ENCODE measurements at regions not wholly inside any gene's neighbourhood (a gene's known extent, or its start where the extent isn't known, plus 50 kb on each side); places are given as distances from the start of the nearest gene placed in this dataset.

DNA sequence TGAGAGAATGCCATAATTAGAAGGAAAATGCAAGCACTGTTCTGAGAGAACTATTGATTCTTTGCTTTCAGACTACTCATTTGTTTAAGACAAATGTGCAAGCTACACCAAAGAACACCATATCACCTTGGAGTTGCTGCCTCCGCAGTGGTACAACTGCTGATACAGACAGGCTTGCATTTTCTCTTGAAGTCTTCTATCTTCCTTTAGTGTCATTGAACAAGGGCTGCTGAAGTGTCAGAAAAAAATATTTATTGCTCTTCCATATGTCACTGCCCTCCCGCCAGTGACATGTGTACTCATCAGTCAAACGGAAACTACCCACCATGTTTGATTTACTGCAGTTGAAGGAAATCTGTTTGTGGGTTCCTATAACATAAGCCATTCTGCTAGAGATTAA is 318.3 kb upstream of the MAGEB18 start (continued):
- no peak for TF ChIP-seq ATF1 (CRISPR knock-in tag; IDR thresholded peaks at IDR 0.05)

- no peaks in the 10 kb centered on the region for H3K9me3 Mint-ChIP-seq
- H3K27me3 Mint-ChIP-seq (ENCODE audit: low read depth): no peaks in the 10 kb centered on the region
- ATAC-seq: no peak
- TF ChIP-seq CTCF (IDR thresholded peaks at IDR 0.05): no peak
- TF ChIP-seq ZNF263 (CRISPR knock-in tag; IDR thresholded peaks at IDR 0.05; ENCODE audit: low read depth): no peak
- TF ChIP-seq CREM (CRISPR knock-in tag; IDR thresholded peaks at IDR 0.05): no peak
- no peak for TF ChIP-seq KAT7 (CRISPR knock-in tag; IDR thresholded peaks at IDR 0.05; ENCODE audit: borderline replicate concordance)
- TF ChIP-seq, protein P1, sequence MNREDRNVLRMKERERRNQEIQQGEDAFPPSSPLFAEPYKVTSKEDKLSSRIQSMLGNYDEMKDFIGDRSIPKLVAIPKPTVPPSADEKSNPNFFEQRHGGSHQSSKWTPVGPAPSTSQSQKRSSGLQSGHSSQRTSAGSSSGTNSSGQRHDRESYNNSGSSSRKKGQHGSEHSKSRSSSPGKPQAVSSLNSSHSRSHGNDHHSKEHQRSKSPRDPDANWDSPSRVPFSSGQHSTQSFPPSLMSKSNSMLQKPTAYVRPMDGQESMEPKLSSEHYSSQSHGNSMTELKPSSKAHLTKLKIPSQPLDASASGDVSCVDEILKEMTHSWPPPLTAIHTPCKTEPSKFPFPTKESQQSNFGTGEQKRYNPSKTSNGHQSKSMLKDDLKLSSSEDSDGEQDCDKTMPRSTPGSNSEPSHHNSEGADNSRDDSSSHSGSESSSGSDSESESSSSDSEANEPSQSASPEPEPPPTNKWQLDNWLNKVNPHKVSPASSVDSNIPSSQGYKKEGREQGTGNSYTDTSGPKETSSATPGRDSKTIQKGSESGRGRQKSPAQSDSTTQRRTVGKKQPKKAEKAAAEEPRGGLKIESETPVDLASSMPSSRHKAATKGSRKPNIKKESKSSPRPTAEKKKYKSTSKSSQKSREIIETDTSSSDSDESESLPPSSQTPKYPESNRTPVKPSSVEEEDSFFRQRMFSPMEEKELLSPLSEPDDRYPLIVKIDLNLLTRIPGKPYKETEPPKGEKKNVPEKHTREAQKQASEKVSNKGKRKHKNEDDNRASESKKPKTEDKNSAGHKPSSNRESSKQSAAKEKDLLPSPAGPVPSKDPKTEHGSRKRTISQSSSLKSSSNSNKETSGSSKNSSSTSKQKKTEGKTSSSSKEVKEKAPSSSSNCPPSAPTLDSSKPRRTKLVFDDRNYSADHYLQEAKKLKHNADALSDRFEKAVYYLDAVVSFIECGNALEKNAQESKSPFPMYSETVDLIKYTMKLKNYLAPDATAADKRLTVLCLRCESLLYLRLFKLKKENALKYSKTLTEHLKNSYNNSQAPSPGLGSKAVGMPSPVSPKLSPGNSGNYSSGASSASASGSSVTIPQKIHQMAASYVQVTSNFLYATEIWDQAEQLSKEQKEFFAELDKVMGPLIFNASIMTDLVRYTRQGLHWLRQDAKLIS (CRISPR knock-in tag; IDR thresholded peaks at IDR 0.05; ENCODE audit: borderline replicate concordance): no peak
- TF ChIP-seq, protein P2, sequence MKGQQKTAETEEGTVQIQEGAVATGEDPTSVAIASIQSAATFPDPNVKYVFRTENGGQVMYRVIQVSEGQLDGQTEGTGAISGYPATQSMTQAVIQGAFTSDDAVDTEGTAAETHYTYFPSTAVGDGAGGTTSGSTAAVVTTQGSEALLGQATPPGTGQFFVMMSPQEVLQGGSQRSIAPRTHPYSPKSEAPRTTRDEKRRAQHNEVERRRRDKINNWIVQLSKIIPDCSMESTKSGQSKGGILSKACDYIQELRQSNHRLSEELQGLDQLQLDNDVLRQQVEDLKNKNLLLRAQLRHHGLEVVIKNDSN (CRISPR knock-in tag; IDR thresholded peaks at IDR 0.05): no peak
- TF ChIP-seq, protein P3, sequence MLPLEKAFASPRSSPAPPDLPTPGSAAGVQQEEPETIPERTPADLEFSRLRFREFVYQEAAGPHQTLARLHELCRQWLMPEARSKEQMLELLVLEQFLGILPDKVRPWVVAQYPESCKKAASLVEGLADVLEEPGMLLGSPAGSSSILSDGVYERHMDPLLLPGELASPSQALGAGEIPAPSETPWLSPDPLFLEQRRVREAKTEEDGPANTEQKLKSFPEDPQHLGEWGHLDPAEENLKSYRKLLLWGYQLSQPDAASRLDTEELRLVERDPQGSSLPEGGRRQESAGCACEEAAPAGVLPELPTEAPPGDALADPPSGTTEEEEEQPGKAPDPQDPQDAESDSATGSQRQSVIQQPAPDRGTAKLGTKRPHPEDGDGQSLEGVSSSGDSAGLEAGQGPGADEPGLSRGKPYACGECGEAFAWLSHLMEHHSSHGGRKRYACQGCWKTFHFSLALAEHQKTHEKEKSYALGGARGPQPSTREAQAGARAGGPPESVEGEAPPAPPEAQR (CRISPR knock-in tag; IDR thresholded peaks at IDR 0.05): no peak
- TF ChIP-seq, protein P4, sequence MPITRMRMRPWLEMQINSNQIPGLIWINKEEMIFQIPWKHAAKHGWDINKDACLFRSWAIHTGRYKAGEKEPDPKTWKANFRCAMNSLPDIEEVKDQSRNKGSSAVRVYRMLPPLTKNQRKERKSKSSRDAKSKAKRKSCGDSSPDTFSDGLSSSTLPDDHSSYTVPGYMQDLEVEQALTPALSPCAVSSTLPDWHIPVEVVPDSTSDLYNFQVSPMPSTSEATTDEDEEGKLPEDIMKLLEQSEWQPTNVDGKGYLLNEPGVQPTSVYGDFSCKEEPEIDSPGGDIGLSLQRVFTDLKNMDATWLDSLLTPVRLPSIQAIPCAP (CRISPR knock-in tag; IDR thresholded peaks at IDR 0.05): no peak
- TF ChIP-seq ZNF671 (CRISPR knock-in tag; IDR thresholded peaks at IDR 0.05): no peak
- TF ChIP-seq, protein P5, sequence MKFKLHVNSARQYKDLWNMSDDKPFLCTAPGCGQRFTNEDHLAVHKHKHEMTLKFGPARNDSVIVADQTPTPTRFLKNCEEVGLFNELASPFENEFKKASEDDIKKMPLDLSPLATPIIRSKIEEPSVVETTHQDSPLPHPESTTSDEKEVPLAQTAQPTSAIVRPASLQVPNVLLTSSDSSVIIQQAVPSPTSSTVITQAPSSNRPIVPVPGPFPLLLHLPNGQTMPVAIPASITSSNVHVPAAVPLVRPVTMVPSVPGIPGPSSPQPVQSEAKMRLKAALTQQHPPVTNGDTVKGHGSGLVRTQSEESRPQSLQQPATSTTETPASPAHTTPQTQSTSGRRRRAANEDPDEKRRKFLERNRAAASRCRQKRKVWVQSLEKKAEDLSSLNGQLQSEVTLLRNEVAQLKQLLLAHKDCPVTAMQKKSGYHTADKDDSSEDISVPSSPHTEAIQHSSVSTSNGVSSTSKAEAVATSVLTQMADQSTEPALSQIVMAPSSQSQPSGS (CRISPR knock-in tag; IDR thresholded peaks at IDR 0.05; ENCODE audit: borderline replicate concordance, low read depth): no peak
- TF ChIP-seq SOX15 (CRISPR knock-in tag; IDR thresholded peaks at IDR 0.05): no peak
- no peak for TF ChIP-seq ARID4B (CRISPR knock-in tag; IDR thresholded peaks at IDR 0.05; ENCODE audit: borderline replicate concordance)
- no peak for TF ChIP-seq NR1H2 (CRISPR knock-in tag; IDR thresholded peaks at IDR 0.05)
- TF ChIP-seq TCF7 (CRISPR knock-in tag; IDR thresholded peaks at IDR 0.05; ENCODE audit: low read depth): no peak
- TF ChIP-seq STAT6 (CRISPR knock-in tag; conservative IDR thresholded peaks at IDR 0.05; ENCODE audit: low read depth): no peak
- no peaks in the 10 kb centered on the region for H3K36me3 Mint-ChIP-seq
- H3K4me1 Mint-ChIP-seq: no peaks in the 10 kb centered on the region
- no peak overlapping the region for H3K27ac Mint-ChIP-seq
- no peak overlapping the region for H3K4me3 Mint-ChIP-seq
- ChIA-PET CTCF (no interaction called here), POLR2A (no interaction called here)
- no peak for DNase-seq (ENCODE audit: low spot score)
Measured at GRCh38 chrX:25851141-25851540, 287.0 kb upstream of the MAGEB18 start.
